HG02938 (cell line): ENCODE measurements at regions not wholly inside any gene's neighbourhood (a gene's known extent, or its start where the extent isn't known, plus 50 kb on each side); places are given as distances from the start of the nearest gene placed in this dataset.
"Not testable (repeated sequence)": the region's sequence is repeated elsewhere in the genome, so short reads cannot be mapped to it uniquely, and the experiment has no call there.

ENCODE experiments used
- ATAC-seq: cut with Tn5 transposase; IDR thresholded peaks from one replicate; pipeline ENCODE4 v1.9.1; 2021; ENCODE audit warnings: mild to moderate bottlenecking, moderate library complexity; ENCODE audit not compliant: unreplicated experiment

- not testable (repeated sequence) for ATAC-seq
These were observed 310.1 kb downstream of the SH3GL2 start for GRCh38 chr9:17888964-17889363.

GRCh38 chr9:17894501-17895160 is 315.8 kb downstream of the SH3GL2 start:
- no peak for ATAC-seq

GRCh38 chr9:17900606-17901005 is 321.7 kb downstream of the SH3GL2 start:
- ATAC-seq: no peak

- ATAC-seq: no peak
These were observed 326.5 kb downstream of the SH3GL2 start for GRCh38 chr9:17905366-17905765.

GRCh38 chr9:17905781-17906175 is 326.9 kb downstream of the SH3GL2 start:
- no peak for ATAC-seq

- no peak for ATAC-seq
These were observed 327.4 kb downstream of the SH3GL2 start for GRCh38 chr9:17906176-17906840.

- no peak for ATAC-seq
These were observed 328.2 kb downstream of the SH3GL2 start for GRCh38 chr9:17906841-17907778.

- no peak for ATAC-seq
These were observed 329.1 kb downstream of the SH3GL2 start for GRCh38 chr9:17907779-17908508.

GRCh38 chr9:17926246-17926645 is 347.4 kb downstream of the SH3GL2 start:
- ATAC-seq: no peak

- ATAC-seq: no peak
These were observed 348.8 kb downstream of the SH3GL2 start for GRCh38 chr9:17927616-17928015.

GRCh38 chr9:17928228-17928627 is 349.4 kb downstream of the SH3GL2 start:
- ATAC-seq: no peak

- no peak for ATAC-seq
These were observed 349.9 kb downstream of the SH3GL2 start for GRCh38 chr9:17928768-17929167.

GRCh38 chr9:17929506-17929905 is 350.6 kb downstream of the SH3GL2 start:
- peak; percentile 50 for ATAC-seq

GRCh38 chr9:17930071-17930470 is 351.2 kb downstream of the SH3GL2 start:
- no peak for ATAC-seq

GRCh38 chr9:17936365-17936764 is 357.5 kb downstream of the SH3GL2 start:
- no peak for ATAC-seq

GRCh38 chr9:17938035-17938655 is 359.3 kb downstream of the SH3GL2 start:
- no peak for ATAC-seq

GRCh38 chr9:17942498-17942897 is 363.6 kb downstream of the SH3GL2 start:
- no peak for ATAC-seq

GRCh38 chr9:17955409-17955808 is 376.5 kb downstream of the SH3GL2 start:
- no peak for ATAC-seq

GRCh38 chr9:17958363-17958762 is 379.5 kb downstream of the SH3GL2 start:
- ATAC-seq: no peak

GRCh38 chr9:17962747-17963146 is 383.9 kb downstream of the SH3GL2 start:
- no peak for ATAC-seq
